ENCODE measurements at regions not wholly inside any gene's neighbourhood (a gene's known extent, or its start where the extent isn't known, plus 50 kb on each side); places are given as distances from the start of the nearest gene placed in this dataset.

DNA sequence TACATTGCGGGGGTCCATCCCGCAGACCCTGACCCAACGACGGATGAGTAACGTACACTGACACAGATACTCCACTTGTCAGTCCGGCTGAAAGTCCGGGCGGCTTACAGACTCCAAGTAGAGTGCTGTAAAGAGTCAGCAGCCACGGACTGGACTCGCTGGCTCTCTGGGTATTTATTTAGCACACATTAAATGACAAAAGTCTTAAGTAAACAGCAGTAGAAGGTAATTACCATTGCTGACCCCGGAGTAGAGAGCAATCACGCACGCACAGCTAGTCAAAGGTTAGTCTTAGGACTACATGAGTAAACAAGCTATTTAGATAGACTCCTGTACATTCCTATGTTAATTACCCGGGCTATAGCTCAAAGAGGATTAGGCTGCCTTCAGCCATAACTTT is 780.9 kb downstream of the RPS29 start:
- no peak for ATAC-seq
- Histone ChIP-seq H3K4me1 (no peaks in the 10 kb centered on the region), H3K27ac (no peak overlapping the region), H3K9me3 (peaks cover 0 to 5% (median 5%) of the 10 kb centered on the region in 3 donors), H3K4me3 (no peak overlapping the region), H3K27me3 (no peaks in the 10 kb centered on the region), H3K36me3 (no peaks in the 10 kb centered on the region)
- no peak for TF ChIP-seq POLR2A (IDR thresholded peaks at IDR 0.05)
- TF ChIP-seq, protein P1, sequence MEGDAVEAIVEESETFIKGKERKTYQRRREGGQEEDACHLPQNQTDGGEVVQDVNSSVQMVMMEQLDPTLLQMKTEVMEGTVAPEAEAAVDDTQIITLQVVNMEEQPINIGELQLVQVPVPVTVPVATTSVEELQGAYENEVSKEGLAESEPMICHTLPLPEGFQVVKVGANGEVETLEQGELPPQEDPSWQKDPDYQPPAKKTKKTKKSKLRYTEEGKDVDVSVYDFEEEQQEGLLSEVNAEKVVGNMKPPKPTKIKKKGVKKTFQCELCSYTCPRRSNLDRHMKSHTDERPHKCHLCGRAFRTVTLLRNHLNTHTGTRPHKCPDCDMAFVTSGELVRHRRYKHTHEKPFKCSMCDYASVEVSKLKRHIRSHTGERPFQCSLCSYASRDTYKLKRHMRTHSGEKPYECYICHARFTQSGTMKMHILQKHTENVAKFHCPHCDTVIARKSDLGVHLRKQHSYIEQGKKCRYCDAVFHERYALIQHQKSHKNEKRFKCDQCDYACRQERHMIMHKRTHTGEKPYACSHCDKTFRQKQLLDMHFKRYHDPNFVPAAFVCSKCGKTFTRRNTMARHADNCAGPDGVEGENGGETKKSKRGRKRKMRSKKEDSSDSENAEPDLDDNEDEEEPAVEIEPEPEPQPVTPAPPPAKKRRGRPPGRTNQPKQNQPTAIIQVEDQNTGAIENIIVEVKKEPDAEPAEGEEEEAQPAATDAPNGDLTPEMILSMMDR (IDR thresholded peaks at IDR 0.05 in 4 of 5, conservative IDR thresholded peaks at IDR 0.05 in 1 of 5), result no peak
- no peak for DNase-seq
- intact Hi-C loops (cut with DNase I; ENCODE audit: low total_unique reads), result no loop called here
- in situ Hi-C loops (cut with MboI; ENCODE audit: low sequenced_read_pairs in 4 of 4), result no loop called here

- Histone ChIP-seq H3K9me3 (no peaks in the 10 kb centered on the region), H3K27ac (no peak overlapping the region), H3K36me3 (no peaks in the 10 kb centered on the region), H3K27me3 (no peaks in the 10 kb centered on the region), H3K4me1 (no peaks in the 10 kb centered on the region), H3K4me3 (no peak overlapping the region)
- TF ChIP-seq, protein P1 (IDR thresholded peaks at IDR 0.05 in 4 of 5, conservative IDR thresholded peaks at IDR 0.05 in 1 of 5), result no peak
- no peak for TF ChIP-seq POLR2A (IDR thresholded peaks at IDR 0.05)
- DNase-seq (no peak), ATAC-seq (no peak)
- intact Hi-C loops (cut with DNase I; ENCODE audit: low total_unique reads) (no loop called here), in situ Hi-C loops (cut with MboI; ENCODE audit: low sequenced_read_pairs in 4 of 4) (no loop called here)
Observed at GRCh38 chr14:48792376-48793024, 793.7 kb downstream of the RPS29 start.

- Histone ChIP-seq H3K9me3 (no peaks in the 10 kb centered on the region), H3K36me3 (no peaks in the 10 kb centered on the region), H3K27ac (no peak overlapping the region), H3K4me1 (no peaks in the 10 kb centered on the region), H3K27me3 (no peaks in the 10 kb centered on the region), H3K4me3 (no peak overlapping the region)
- in situ Hi-C loops (cut with MboI; ENCODE audit: low sequenced_read_pairs in 4 of 4), result no loop called here
- DNase-seq (no peak), ATAC-seq (no peak)
- intact Hi-C loops (cut with DNase I; ENCODE audit: low total_unique reads), result no loop called here
- TF ChIP-seq POLR2A (IDR thresholded peaks at IDR 0.05), result no peak
- TF ChIP-seq, protein P1 (IDR thresholded peaks at IDR 0.05 in 4 of 5, conservative IDR thresholded peaks at IDR 0.05 in 1 of 5), result no peak
Observed at GRCh38 chr14:48788771-48789170, 797.4 kb downstream of the RPS29 start.

GRCh38 chr14:48786498-48786897 is 799.7 kb downstream of the RPS29 start:
- Histone ChIP-seq H3K36me3 (no peaks in the 10 kb centered on the region), H3K27ac (no peak overlapping the region), H3K4me1 (no peaks in the 10 kb centered on the region), H3K27me3 (no peaks in the 10 kb centered on the region), H3K4me3 (no peak overlapping the region), H3K9me3 (no peaks in the 10 kb centered on the region)
- TF ChIP-seq POLR2A (IDR thresholded peaks at IDR 0.05), result no peak
- TF ChIP-seq, protein P1 (IDR thresholded peaks at IDR 0.05 in 4 of 5, conservative IDR thresholded peaks at IDR 0.05 in 1 of 5), result no peak
- DNase-seq (no peak), ATAC-seq (no peak)
- in situ Hi-C loops (cut with MboI; ENCODE audit: low sequenced_read_pairs in 4 of 4) (no loop called here), intact Hi-C loops (cut with DNase I; ENCODE audit: low total_unique reads) (no loop called here)

GRCh38 chr14:48771717-48772116 is 814.5 kb downstream of the RPS29 start:
- no peak overlapping the region for H3K27ac ChIP-seq
- no peaks in the 10 kb centered on the region for H3K36me3 ChIP-seq
- intact Hi-C loops (cut with DNase I; ENCODE audit: low total_unique reads), result no loop called here
- ATAC-seq (no peak), DNase-seq (no peak)
- no peaks in the 10 kb centered on the region for H3K4me1 ChIP-seq
- H3K4me3 ChIP-seq, result no peak overlapping the region
- H3K27me3 ChIP-seq, result no peaks in the 10 kb centered on the region
- in situ Hi-C loops (cut with MboI; ENCODE audit: low sequenced_read_pairs in 4 of 4), result no loop called here
- no peaks in the 10 kb centered on the region for H3K9me3 ChIP-seq
- TF ChIP-seq POLR2A (IDR thresholded peaks at IDR 0.05), result no peak
- TF ChIP-seq, protein P1 (IDR thresholded peaks at IDR 0.05 in 4 of 5, conservative IDR thresholded peaks at IDR 0.05 in 1 of 5), result no peak

Data from gastrocnemius medialis (tissue), 4 donors.